GM12878 (cell line): ENCODE measurements at regions not wholly inside any gene's neighbourhood (a gene's known extent, or its start where the extent isn't known, plus 50 kb on each side); places are given as distances from the start of the nearest gene placed in this dataset.

Source experiments
- ATAC-seq: fragments of 200-7000 bp; cut with Tn5 transposase; 3 replicates; pipeline ENCODE4 v1.9.1; 2020; ENCODE audit warnings: mild to moderate bottlenecking, moderate library complexity
- BruUV-seq: library from RNA; stranded (reverse); fragments of 400-500 nt; replicated peaks from 2 replicates; lab custom pipeline; 2021; lab: Mats Ljungman, UMichigan
- CTCF ChIA-PET: fragments of 300-600 bp; sonication (Branson Sonifier 250); formaldehyde crosslinking; extraction: SDS; loops from one replicate; lab custom pipeline; 2021; ENCODE audit warnings: inconsistent platforms; lab: Yijun Ruan, JAX
- POLR2A ChIA-PET: fragments of 350-600 bp; formaldehyde crosslinking; extraction: SDS; loops from one replicate; lab custom pipeline; 2021; ENCODE audit warnings: inconsistent platforms; lab: Charles Lee
- RAD21 ChIA-PET: fragments of 300-600 bp; sonication (Branson Sonifier 250); formaldehyde crosslinking; loops from one replicate; lab custom pipeline; 2023; ENCODE audit warnings: antibody characterized with exemption; ENCODE audit not compliant: unreplicated experiment; lab: Charles Lee
- SMC1A ChIA-PET: fragments of 300-600 bp; sonication (Branson Sonifier 250); formaldehyde crosslinking; loops from one replicate; lab custom pipeline; 2023; ENCODE audit not compliant: unreplicated experiment, uncharacterized antibody; lab: Charles Lee
- DNase-seq: peaks from one replicate; pipeline ENCODE4 v3.0.0-alpha.2; 2011; ENCODE audit warnings: low read depth, low spot score
- FAIRE-seq: peaks from 3 replicates; lab custom pipeline; 2011; peaks lifted over from hg19 to GRCh38; lab: Jason Lieb, UNC
- H2AFZ ChIP-seq: 2 replicates; pipeline ENCODE4 v1.6.0; 2011; ENCODE audit warnings: low read depth, low read length, control low read depth; ENCODE audit not compliant: control insufficient read depth
- H3K27ac ChIP-seq: 2 replicates; pipeline ENCODE4 v1.5.1; 2011; ENCODE audit warnings: control low read depth; ENCODE audit not compliant: control insufficient read depth, insufficient read depth
- H3K27me3 ChIP-seq, 2 experiments: replicated peaks in 1 of 2; 2 replicates each; pipeline versions ENCODE4 v1.6.0 to v1.6.1; 2011; ENCODE audit warnings: low read length in 1 of 2; ENCODE audit not compliant: control insufficient read depth in 2 of 2, insufficient read depth in 2 of 2
- H3K36me3 ChIP-seq, 2 experiments: 2 replicates each; pipeline ENCODE4 v1.5.1; 2011; ENCODE audit warnings: low read length in 1 of 2; ENCODE audit not compliant: control insufficient read depth in 2 of 2, insufficient read depth in 2 of 2
- H3K4me1 ChIP-seq: 2 replicates; pipeline ENCODE4 v1.6.1; 2011; ENCODE audit warnings: mild to moderate bottlenecking, low read length, moderate library complexity, mixed read lengths; ENCODE audit not compliant: control insufficient read depth, insufficient read depth
- H3K4me2 ChIP-seq: 2 replicates; pipeline ENCODE4 v1.6.0; 2011; ENCODE audit warnings: control low read depth; ENCODE audit not compliant: control insufficient read depth, insufficient read depth
- H3K4me3 ChIP-seq: fragments of 200-600 bp; sonication (generic); 2 replicates; pipeline ENCODE4 v1.5.1; 2016
- H3K79me2 ChIP-seq: 2 replicates; pipeline ENCODE4 v1.6.0; 2011; ENCODE audit warnings: low read length; ENCODE audit not compliant: control insufficient read depth, insufficient read depth
- H3K9ac ChIP-seq: 2 replicates; pipeline ENCODE4 v1.8.0; 2011; ENCODE audit warnings: low read length, control low read depth, mixed read lengths; ENCODE audit not compliant: control insufficient read depth, insufficient read depth
- H3K9me3 ChIP-seq: replicated peaks from 3 replicates; pipeline ENCODE4 v1.5.1; 2011; ENCODE audit warnings: mild to moderate bottlenecking, low read length; ENCODE audit not compliant: control insufficient read depth, insufficient read depth
- H4K20me1 ChIP-seq: 2 replicates; pipeline ENCODE4 v1.6.0; 2011; ENCODE audit not compliant: control insufficient read depth, insufficient read depth
- CEBPB ChIP-seq, 2 experiments: fragments of 150-350 bp in 1 of 2; IDR thresholded peaks; 2 replicates each; pipeline ENCODE4 v1.6.1; 2012 to 2014; ENCODE audit warnings: low read depth in 2 of 2, low read length in 2 of 2, borderline replicate concordance in 1 of 2, inconsistent platforms in 1 of 2
- CREB1 ChIP-seq: IDR thresholded peaks from 2 replicates; pipeline ENCODE4 v1.6.1; 2012; ENCODE audit warnings: low read depth, mild to moderate bottlenecking, inconsistent platforms
- MXI1 ChIP-seq: fragments of 150-350 bp; IDR thresholded peaks from 2 replicates; pipeline ENCODE4 v1.6.1; 2011; ENCODE audit warnings: low read depth, mild to moderate bottlenecking, inconsistent platforms, low read length, improper control_type of control experiment
- WGBS: methylation state at CpG from one replicate; pipeline ENCODE4 v1.1.6; 2016; ENCODE audit warnings: low lambda C conversion rate; ENCODE audit not compliant: insufficient replicate concordance, insufficient coverage; ENCODE audit errors: missing lambda C conversion rate; 5-methylcytosine and 5-hydroxymethylcytosine counted together
- in situ Hi-C: fragments of 300-500 bp; cut with MboI; formaldehyde crosslinking; loops from 9 replicates; pipeline ENCODE4 v1.14.3; 2018; ENCODE audit warnings: mixed read lengths
- intact Hi-C: fragments of 100-400 bp; cut with micrococcal nuclease; formaldehyde crosslinking; loops from one replicate; pipeline ENCODE4 v1.14.2; 2022; ENCODE audit not compliant: unreplicated experiment
- TF ChIP-seq, protein P1 (sequence below): IDR thresholded peaks from 2 replicates; pipeline ENCODE4 v1.6.1; 2012; ENCODE audit warnings: low read depth, low read length, improper control_type of control experiment
- TF ChIP-seq, protein P2 (sequence below): fragments of 150-350 bp; IDR thresholded peaks from 2 replicates; pipeline ENCODE4 v1.6.1; 2014; ENCODE audit warnings: mild to moderate bottlenecking, low read depth, low read length

DNA sequence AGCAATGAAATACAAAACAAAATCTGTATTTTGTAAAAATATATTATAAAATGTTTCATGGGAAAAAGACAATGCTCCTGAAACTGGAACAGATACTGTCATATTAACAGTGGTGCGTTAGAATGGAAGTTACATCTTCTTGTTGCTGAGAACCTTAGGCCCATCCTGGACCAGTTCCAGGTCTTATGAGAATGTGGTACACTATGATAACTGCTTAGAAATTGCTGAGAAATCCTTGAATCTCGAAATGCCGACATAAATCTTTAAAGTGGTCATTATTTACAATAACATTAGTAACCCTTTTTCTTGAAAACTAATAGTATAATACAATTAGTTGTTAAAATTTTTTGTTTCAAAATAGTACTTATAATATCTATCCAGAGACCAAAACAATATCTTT is 747.9 kb upstream of the NCAM2 start:
- BruUV-seq: no TSS peak
- H3K79me2 ChIP-seq: no peaks in the 10 kb centered on the region
- no peaks in the 10 kb centered on the region for H3K4me1 ChIP-seq
- ATAC-seq (no peak), FAIRE-seq (no peak), DNase-seq (no peak)
- SMC1A ChIA-PET: interaction anchor here (1.2 kb wide), 1 partner anchor 11 kb away, joined by 3 read pairs; no protein-coding TSS in a partner anchor
- no peaks in the 10 kb centered on the region for H3K36me3 ChIP-seq
- no peak overlapping the region for H2AFZ ChIP-seq
- intact Hi-C loops (no loop called here), in situ Hi-C loops (no loop called here)
- H3K27ac ChIP-seq: no peak overlapping the region
- no peak overlapping the region for H3K9ac ChIP-seq
- H3K4me2 ChIP-seq: no peak overlapping the region
- POLR2A ChIA-PET: no interaction called here
- WGBS: 32% methylated on average over 3 of the region's 3 CpGs
- no peaks in the 10 kb centered on the region for H4K20me1 ChIP-seq
- no peaks in the 10 kb centered on the region for H3K9me3 ChIP-seq
- H3K27me3 ChIP-seq: no peaks in the 10 kb centered on the region
- RAD21 ChIA-PET: interaction anchor here (1.6 kb wide), 1 partner anchor 9 kb away, joined by 3 read pairs; no protein-coding TSS in a partner anchor
- H3K4me3 ChIP-seq: no peak overlapping the region
- CTCF ChIA-PET: interaction anchor here (1.4 kb wide), 1 partner anchor 11 kb away, joined by 4 read pairs; no protein-coding TSS in a partner anchor
- no peak for TF ChIP-seq CEBPB (IDR thresholded peaks at IDR 0.05; ENCODE audit: borderline replicate concordance in 1 of 2, low read depth in 2 of 2, low read length in 2 of 2)
- TF ChIP-seq, protein P1, sequence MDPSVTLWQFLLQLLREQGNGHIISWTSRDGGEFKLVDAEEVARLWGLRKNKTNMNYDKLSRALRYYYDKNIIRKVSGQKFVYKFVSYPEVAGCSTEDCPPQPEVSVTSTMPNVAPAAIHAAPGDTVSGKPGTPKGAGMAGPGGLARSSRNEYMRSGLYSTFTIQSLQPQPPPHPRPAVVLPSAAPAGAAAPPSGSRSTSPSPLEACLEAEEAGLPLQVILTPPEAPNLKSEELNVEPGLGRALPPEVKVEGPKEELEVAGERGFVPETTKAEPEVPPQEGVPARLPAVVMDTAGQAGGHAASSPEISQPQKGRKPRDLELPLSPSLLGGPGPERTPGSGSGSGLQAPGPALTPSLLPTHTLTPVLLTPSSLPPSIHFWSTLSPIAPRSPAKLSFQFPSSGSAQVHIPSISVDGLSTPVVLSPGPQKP: no peak
- TF ChIP-seq CREB1: no peak
- TF ChIP-seq, protein P2, sequence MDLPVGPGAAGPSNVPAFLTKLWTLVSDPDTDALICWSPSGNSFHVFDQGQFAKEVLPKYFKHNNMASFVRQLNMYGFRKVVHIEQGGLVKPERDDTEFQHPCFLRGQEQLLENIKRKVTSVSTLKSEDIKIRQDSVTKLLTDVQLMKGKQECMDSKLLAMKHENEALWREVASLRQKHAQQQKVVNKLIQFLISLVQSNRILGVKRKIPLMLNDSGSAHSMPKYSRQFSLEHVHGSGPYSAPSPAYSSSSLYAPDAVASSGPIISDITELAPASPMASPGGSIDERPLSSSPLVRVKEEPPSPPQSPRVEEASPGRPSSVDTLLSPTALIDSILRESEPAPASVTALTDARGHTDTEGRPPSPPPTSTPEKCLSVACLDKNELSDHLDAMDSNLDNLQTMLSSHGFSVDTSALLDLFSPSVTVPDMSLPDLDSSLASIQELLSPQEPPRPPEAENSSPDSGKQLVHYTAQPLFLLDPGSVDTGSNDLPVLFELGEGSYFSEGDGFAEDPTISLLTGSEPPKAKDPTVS: no peak

DNA sequence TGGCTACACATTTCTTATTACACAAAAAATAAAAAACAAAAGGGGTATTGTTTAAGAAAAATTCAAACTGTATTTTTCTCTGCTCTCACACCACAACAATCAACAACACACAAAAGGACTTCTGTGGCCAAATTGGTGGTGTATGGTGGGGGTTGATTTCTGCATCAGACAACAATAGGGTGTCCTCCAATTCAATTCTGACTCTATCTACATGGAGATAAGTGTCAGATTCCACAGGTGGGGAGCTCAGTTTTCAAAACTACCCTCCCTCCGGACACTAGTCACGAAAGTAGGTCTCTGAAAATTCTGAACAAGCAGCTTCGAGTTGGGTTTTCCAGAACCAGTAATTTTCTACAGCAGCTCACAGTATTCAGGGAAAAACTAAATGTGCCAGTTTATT is 744.9 kb upstream of the NCAM2 start:
- H2AFZ ChIP-seq: no peak overlapping the region
- no peak for FAIRE-seq

More for the DNA sequence above, 744.9 kb upstream of the NCAM2 start:
- SMC1A ChIA-PET: interaction anchor here (1.3 kb wide), 1 partner anchor 27 kb away, joined by 4 read pairs; no protein-coding TSS in a partner anchor
- Histone ChIP-seq H3K9ac (no peak overlapping the region), H3K4me2 (no peak overlapping the region), H3K27me3 (no peaks in the 10 kb centered on the region), H3K27ac (no peak overlapping the region), H3K4me3 (no peak overlapping the region), H3K79me2 (no peaks in the 10 kb centered on the region), H3K9me3 (no peaks in the 10 kb centered on the region), H3K4me1 (no peaks in the 10 kb centered on the region), H4K20me1 (no peaks in the 10 kb centered on the region), H3K36me3 (no peaks in the 10 kb centered on the region)
- in situ Hi-C loops (no loop called here), intact Hi-C loops (no loop called here)
- RAD21 ChIA-PET: no interaction called here
- no peak for ATAC-seq
- POLR2A ChIA-PET: no interaction called here
- CTCF ChIA-PET: no interaction called here
- BruUV-seq: no TSS peak
- DNase-seq: no peak
- 6% methylated on average over 3 of the region's 3 CpGs for WGBS
- TF ChIP-seq MXI1: no peak
